PC-3 (cell line): ENCODE measurements at regions not wholly inside any gene's neighbourhood (a gene's known extent, or its start where the extent isn't known, plus 50 kb on each side); places are given as distances from the start of the nearest gene placed in this dataset.

Source experiments
- EZH2 ChIP-seq: fragments of 300-600 bp; sonication (generic); IDR thresholded peaks from one replicate; pipeline ENCODE4 v1.6.1; 2017; ENCODE audit warnings: antibody characterized with exemption, mild to moderate bottlenecking, low read length; ENCODE audit not compliant: unreplicated experiment
- EZH2phosphoT487 ChIP-seq: fragments of 300-600 bp; sonication (generic); IDR thresholded peaks from 2 replicates; pipeline ENCODE4 v1.6.1; 2018; ENCODE audit warnings: mild to moderate bottlenecking, antibody characterized with exemption, low read length, borderline replicate concordance
- TF ChIP-seq, protein P1 (sequence below): fragments of 300-600 bp; sonication (generic); conservative IDR thresholded peaks from 2 replicates; pipeline ENCODE4 v1.5.1; 2017; ENCODE audit warnings: antibody characterized with exemption, low read depth, mild to moderate bottlenecking, low read length

DNA sequence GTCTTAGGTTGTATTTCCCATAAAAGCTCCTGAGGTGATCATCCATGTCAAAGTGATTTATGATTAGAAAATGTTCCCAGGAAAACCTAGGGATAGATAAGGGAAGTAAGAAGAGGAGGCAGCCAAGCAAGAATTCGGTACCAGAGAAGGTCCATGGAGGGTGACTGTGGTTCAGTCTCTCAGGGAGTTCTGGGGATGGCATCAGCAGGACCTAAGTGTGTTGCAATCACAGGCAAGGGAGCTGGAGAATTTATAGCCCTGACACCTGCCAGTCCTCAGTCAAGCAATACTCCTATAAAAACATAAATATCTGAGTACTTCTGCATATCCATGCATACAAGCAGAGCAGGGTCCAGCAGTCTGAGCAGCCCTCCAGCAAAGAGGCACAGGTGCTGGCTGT is 95.6 kb upstream of the TOPAZ1 start:
- TF ChIP-seq, protein P1, sequence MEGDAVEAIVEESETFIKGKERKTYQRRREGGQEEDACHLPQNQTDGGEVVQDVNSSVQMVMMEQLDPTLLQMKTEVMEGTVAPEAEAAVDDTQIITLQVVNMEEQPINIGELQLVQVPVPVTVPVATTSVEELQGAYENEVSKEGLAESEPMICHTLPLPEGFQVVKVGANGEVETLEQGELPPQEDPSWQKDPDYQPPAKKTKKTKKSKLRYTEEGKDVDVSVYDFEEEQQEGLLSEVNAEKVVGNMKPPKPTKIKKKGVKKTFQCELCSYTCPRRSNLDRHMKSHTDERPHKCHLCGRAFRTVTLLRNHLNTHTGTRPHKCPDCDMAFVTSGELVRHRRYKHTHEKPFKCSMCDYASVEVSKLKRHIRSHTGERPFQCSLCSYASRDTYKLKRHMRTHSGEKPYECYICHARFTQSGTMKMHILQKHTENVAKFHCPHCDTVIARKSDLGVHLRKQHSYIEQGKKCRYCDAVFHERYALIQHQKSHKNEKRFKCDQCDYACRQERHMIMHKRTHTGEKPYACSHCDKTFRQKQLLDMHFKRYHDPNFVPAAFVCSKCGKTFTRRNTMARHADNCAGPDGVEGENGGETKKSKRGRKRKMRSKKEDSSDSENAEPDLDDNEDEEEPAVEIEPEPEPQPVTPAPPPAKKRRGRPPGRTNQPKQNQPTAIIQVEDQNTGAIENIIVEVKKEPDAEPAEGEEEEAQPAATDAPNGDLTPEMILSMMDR: no peak
- TF ChIP-seq EZH2 (no peak), EZH2phosphoT487 (no peak)
